ENCODE measurements at regions not wholly inside any gene's neighbourhood (a gene's known extent, or its start where the extent isn't known, plus 50 kb on each side); places are given as distances from the start of the nearest gene placed in this dataset.

DNA sequence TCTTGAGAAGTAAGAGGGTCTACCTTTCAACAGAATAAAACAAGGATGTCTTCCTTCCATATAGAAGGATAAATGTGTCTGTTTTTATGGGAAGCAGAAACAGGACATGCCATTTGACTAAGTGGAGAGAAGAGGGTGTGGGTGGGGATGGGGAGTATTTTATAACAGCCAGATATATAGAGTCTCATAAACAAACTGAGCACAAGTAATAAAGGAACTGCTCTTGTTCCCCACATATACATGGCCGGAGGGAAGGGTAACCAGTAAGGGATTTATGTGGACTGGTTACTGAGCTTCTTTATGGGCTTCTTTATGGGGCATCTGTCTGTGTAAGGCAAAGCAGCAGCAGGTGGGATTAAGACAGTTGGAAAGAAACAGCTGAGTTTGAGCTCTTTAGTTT, 558.1 kb downstream of the REEP3 start:
- DNase-seq (ENCODE audit: low read depth): no peak

- no peak for DNase-seq (ENCODE audit: low read depth)
These were observed 558.9 kb downstream of the REEP3 start for GRCh38 chr10:64080071-64080470.

GRCh38 chr10:64081947-64082482, 560.8 kb downstream of the REEP3 start:
- DNase-seq (ENCODE audit: low read depth): no peak

- DNase-seq (ENCODE audit: low read depth): no peak
These were observed 565.0 kb downstream of the REEP3 start for GRCh38 chr10:64086083-64086767.

- DNase-seq (ENCODE audit: low read depth): no peak
These were observed 568.4 kb downstream of the REEP3 start for GRCh38 chr10:64089648-64090047.

- no peak for DNase-seq (ENCODE audit: low read depth)
These were observed 569.7 kb downstream of the REEP3 start for GRCh38 chr10:64090865-64091264.

DNA sequence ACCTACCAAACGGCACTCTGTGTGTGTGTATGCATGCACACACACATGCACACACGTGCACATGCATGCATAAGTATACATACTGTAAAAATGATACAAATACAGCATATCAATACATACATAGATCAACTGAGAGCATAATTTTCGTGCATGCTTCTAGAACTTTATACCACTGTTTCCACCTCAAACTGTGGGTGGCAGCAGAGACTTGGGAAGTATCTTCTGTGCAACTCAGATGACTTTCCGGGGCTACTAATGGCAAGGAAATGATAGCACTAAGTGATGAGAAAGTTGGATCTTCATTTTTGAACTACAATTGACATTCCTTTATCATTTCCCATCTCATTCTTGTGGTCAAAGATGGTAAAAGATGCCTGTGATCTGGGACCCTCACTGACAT, 570.7 kb downstream of the REEP3 start:
- no peak for DNase-seq (ENCODE audit: low read depth)

- no peak for DNase-seq (ENCODE audit: low read depth)
These were observed 572.1 kb downstream of the REEP3 start for GRCh38 chr10:64093304-64093703.

DNA sequence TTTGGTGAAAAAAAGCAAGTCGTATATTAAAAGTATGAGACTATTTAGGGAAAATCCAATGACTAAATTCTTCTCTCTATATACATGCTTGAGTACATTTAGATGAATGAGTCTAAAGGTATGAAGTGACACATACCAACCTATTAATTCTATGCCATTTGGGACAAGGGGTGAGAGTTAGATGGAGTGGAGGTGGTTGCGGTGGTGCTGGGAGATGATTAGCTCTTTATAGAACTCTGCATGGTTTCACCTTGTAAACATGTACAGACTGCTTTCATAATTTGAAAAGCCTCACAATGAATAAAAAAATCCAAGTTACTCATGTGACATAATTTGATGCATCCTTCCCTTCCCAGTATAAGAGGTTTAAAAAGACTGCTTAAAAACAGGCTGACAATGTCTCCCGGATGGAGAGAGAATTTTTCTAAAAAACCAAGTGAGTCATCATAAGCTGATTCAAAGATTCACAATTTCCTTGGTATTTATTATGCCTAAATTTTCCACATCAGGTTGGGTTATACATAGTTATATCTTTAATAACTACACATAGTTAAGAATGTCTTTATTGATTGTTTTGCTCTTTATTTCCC, 572.8 kb downstream of the REEP3 start:
- no peak for DNase-seq (ENCODE audit: low read depth)

DNA sequence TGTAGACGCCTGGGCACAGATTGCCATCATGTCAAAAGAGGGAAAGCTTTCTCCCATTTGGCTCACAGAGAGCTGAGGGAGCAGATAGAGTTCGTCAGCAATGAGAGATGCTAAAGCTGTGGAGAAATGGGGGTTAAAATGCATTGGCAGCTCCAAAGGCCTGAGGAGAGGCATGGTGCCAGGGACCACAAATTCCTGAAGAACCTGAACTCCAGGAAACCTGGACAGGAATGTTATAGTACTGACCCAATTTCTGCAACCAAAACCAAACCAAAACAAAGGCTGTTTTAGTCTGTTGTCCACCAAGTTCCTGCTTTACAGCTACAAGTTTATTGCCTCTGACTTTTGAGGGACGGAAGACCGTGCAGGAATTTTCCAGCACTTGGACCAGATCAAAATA, 575.7 kb downstream of the REEP3 start:
- no peak for DNase-seq (ENCODE audit: low read depth)

GRCh38 chr10:64097391-64098122, 576.4 kb downstream of the REEP3 start:
- no peak for DNase-seq (ENCODE audit: low read depth)

DNA sequence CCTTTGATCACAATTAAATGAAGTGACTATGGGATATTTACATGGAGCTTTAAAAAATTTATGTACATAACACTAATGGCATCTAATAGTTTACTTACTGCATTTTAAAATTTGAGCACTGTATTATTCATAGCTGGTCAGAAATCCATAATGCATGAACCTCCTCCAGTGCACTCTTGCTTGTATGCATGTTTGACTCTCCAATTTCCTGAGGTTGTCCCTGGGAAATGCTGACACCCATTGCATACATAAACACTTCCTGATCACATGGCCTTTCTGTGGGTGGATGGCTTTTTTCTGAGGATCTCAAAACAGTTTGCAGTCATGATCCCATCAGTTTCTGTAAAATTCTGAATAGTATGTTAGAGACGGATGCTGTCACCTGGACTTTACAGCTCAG, 577.8 kb downstream of the REEP3 start:
- DNase-seq (ENCODE audit: low read depth): no peak

GRCh38 chr10:64101606-64102263, 580.5 kb downstream of the REEP3 start:
- DNase-seq (ENCODE audit: low read depth): no peak

GRCh38 chr10:64102264-64102633, 581.0 kb downstream of the REEP3 start:
- DNase-seq (ENCODE audit: low read depth): no peak

- no peak for DNase-seq (ENCODE audit: low read depth)
These were observed 581.7 kb downstream of the REEP3 start for GRCh38 chr10:64102916-64103315.

DNA sequence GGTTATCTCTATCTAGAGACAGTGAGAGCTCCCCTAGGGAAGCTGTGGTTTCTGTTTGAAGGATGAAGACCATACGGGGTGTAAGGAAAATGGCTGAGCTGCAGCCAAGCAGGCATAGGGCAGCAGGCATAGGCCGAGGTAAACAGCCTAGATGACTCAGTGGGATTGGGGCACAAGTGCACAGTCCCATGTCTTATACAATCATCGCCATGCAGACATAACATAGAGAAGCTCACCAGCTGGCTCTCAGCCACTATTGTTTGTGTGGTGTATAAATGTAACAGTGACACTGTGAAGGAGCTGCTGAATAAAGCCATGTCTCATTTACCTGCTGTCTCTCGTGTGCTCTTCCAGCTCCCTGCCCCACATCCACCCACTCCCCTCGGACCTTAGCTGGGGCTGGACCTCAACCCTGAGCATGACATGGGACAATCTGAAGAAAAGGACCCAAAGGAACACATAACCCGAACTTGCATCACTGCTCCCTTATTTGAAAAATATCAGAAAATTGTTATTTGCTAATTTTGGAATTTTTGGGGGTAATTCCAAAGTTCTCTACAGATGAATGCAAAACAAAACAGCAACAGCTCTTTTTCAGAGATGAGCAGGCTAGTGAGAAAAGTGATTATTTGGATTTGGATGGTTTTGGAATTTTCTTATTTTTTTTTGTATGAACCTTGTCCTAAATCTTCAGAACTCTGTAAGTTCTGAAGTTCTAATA, 582.7 kb downstream of the REEP3 start:
- DNase-seq (ENCODE audit: low read depth): no peak

DNA sequence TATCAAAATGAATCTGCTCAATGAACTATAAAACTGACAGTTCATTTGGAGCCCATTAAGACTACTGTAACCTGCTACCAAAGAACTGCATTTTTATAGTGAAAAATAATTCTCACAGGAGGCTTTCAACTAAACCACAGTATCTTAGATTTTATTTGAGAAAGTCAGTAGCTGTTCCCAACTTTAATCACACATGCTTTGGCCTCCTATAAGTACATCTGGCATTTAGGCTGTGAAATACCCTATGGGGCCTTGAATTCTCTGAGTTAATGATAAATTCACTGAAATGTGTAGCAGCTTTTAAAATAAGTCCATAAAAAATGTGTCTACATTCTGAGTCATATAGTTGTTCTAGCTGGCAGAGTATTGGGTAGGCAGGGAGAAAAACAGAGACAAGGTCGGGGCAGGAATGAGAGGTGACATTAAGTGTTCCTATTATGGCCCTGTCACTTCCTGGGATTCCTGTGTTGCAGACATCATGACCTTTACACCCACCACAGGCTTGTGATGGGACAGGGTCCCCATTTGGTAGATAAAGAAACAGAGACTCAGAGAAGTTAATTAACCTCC, 588.8 kb downstream of the REEP3 start:
- DNase-seq (ENCODE audit: low read depth): no peak

GRCh38 chr10:64112701-64113355, 591.6 kb downstream of the REEP3 start:
- DNase-seq (ENCODE audit: low read depth): no peak

DNA sequence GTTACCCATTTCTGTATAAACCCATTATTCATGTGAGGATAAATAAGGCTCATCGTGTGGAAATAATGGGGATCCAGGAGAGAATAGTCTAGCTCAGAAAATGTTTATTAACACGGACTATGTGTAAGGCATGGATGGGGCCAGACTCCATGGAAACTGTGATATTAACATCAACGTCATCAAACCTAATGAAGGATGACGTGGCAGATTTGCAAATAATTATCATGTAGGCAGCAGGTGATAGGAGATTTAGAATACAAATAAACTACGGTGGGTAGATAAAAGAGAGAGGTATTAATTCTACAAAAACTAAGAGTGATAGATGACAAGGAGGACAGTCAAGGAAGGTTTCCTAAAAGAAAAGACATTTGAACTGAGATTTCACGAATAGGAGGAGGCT, 592.2 kb downstream of the REEP3 start:
- DNase-seq (ENCODE audit: low read depth): no peak

DNA sequence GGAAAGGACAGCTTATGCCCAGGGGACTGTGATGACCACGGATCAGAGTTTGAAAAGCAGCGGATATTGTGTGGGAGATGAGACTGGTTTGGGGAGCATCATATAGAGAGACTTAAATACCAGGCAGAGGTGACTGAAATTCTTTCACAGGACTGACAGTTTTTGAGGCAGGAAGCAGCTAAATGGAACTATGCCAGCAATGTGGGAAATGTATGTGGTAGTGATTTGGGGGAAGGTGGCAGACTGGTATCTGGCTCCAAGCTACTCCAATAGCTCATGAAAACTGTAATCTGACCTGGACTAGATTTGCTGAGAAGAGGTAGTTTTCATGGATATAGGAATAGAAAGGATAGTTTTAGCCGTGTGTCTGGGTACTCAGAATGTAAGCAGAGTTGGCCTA, 592.6 kb downstream of the REEP3 start:
- DNase-seq (ENCODE audit: low read depth): no peak

DNA sequence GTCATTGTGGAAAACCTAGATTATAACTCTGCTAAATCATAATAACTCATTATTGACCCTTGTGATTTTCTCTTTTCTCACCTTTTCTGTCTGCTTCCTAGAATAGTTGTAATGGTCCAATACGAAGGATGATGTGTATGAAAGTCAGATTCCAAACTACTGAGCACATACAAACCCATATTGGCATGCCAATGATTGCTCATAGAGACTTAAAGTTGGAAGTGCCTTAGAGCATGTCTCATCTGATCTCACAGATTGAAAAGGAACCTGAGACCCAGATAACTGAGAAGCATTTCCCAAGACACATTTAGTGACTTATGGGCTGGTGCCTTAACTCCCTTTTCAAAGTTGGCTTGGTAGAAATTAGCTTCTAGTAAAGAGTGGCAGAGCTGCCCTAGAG, 594.3 kb downstream of the REEP3 start:
- no peak for DNase-seq (ENCODE audit: low read depth)
